Spinal cord (tissue), 9 donors: ENCODE measurements at regions not wholly inside any gene's neighbourhood (a gene's known extent, or its start where the extent isn't known, plus 50 kb on each side); places are given as distances from the start of the nearest gene placed in this dataset.

Experiments
- DNase-seq, 6 donors: peaks; one replicate each; pipeline versions ENCODE4 v3.0.0 to v3.0.0-alpha.2; 2013 to 2015; ENCODE audit warnings: low spot score in 6 of 6, low read depth in 4 of 6
- H3K27ac ChIP-seq: one replicate; pipeline ENCODE4 v1.5.1; 2013; ENCODE audit warnings: low read depth, low read length, control low read depth
- H3K27me3 ChIP-seq: one replicate; pipeline ENCODE4 v1.6.1; 2013; ENCODE audit warnings: low read length; ENCODE audit not compliant: control insufficient read depth, insufficient read depth
- H3K36me3 ChIP-seq: one replicate; pipeline ENCODE4 v1.6.1; 2013; ENCODE audit warnings: low read length; ENCODE audit not compliant: control insufficient read depth, insufficient read depth
- H3K4me1 ChIP-seq: one replicate; pipeline ENCODE4 v1.6.1; 2013; ENCODE audit warnings: low read length; ENCODE audit not compliant: control insufficient read depth, insufficient read depth
- H3K4me3 ChIP-seq: one replicate; pipeline ENCODE4 v1.5.1; 2013; ENCODE audit warnings: low read depth, low read length, control low read depth
- H3K9me3 ChIP-seq: one replicate; pipeline ENCODE4 v1.6.1; 2013; ENCODE audit warnings: low read length; ENCODE audit not compliant: control insufficient read depth, insufficient read depth
- whole genome bisulfite sequencing: methylation state at CpG from one replicate; pipeline ENCODE4 v1.1.5; 2013; ENCODE audit warnings: missing lambda C conversion rate; ENCODE audit not compliant: insufficient coverage; 5-methylcytosine and 5-hydroxymethylcytosine counted together
- donor health status: healthy.

DNA sequence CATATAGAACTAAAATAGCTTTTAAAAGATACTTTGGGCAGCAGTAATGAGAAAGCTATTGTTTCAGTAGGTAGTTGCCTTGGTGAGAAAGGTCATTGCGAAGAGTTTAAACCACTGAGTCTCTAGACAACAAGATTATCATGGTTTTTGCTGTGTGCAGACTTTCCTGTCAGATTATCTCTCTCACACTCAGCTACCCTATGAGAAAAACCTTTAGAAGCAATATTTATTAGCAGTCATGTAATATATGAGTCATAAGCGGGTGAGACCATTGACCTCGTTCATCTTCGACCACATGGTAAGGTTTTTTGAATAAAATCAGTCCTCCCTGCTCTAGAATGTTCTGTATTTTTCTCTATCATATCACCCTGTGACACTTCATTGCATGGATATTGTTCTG, 59.9 kb downstream of the GPR65 start:
- Histone ChIP-seq H3K36me3 (no peaks in the 10 kb centered on the region), H3K27me3 (no peaks in the 10 kb centered on the region), H3K4me1 (no peaks in the 10 kb centered on the region), H3K4me3 (no peak overlapping the region), H3K9me3 (no peaks in the 10 kb centered on the region), H3K27ac (no peak overlapping the region)
- WGBS, result no CpG with 5 or more reads among the region's 4 CpGs
- no peak for DNase-seq

DNA sequence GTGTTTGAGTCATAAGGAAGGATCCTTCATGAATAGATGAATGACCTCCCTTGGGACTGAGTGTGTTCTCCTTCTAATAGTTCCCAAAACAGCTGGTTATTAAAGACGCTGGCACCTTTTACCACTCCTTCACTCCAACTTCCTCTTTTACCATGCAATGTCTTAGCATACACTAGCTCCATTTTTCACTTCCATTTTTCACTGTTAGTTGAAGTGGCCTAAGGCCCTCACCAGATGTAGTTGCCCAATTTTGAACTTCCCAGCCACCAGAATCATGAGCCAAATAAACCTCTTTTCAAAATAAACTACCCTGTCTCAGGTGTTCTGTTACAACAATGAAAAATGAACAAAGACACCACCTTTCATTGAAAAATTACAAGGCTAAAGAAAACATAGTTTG, 64.7 kb downstream of the GPR65 start:
- Histone ChIP-seq H3K27ac (no peak overlapping the region), H3K36me3 (no peaks in the 10 kb centered on the region), H3K27me3 (no peaks in the 10 kb centered on the region), H3K4me1 (no peaks in the 10 kb centered on the region), H3K9me3 (no peaks in the 10 kb centered on the region), H3K4me3 (no peak overlapping the region)
- 100% methylated on average over 1 of the region's 1 CpG for WGBS
- no peak for DNase-seq

DNA sequence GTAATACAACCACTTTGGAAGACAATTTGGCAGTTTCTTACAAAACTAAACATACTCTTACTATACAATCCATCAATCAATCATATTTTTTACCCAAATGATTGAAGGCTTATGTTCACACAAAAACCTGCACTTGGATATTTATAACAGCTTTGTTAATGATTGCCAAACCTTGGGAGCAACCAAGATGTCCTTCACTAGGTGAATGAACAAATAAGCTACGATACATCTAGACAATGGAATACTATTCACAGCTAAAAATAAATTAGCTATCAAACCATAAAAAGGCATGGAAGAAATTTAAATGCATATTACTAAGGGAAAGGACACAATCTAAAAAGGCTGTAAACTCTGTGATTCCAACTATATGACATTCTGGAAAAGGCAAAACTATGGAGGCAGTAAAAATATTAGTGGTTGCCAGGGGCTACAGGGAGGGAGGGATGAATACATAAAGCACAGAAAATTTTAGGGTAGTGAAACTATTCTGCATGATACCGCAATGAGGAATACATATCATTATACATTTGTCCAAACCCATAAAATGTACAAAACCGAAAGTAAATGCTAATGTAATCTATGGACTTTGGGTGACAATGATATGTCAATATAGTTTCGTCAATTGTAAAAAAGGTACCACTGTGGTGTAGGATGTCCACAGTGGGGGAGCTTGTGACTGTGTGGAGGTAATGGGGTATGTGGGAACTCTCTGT, 70.5 kb downstream of the GPR65 start:
- H3K4me3 ChIP-seq, result no peak overlapping the region
- H3K27ac ChIP-seq, result no peak overlapping the region
- no peaks in the 10 kb centered on the region for H3K9me3 ChIP-seq
- no peaks in the 10 kb centered on the region for H3K27me3 ChIP-seq
- H3K36me3 ChIP-seq, result no peaks in the 10 kb centered on the region
- DNase-seq, result no peak
- no peaks in the 10 kb centered on the region for H3K4me1 ChIP-seq
- no CpG with 5 or more reads among the region's 4 CpGs for WGBS

DNA sequence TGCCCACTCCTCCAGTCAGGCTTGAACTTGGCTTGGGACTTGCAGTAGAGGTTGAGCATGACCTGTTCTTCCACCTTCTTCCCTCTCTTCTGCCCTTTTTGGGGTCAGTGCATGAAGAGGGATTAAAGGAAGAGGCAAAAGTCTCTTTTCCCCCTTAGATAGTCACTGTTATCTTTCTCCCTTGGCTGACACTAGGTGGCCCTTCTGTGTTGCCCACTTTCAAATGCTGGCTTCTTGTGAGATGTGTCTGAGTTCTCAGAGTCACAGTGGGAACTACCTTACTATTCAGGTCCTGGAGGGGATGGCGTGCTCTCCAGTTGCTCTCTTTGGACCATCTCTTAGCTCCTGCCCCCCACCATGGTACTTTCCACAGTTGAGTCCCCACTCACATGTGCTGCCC, 73.6 kb downstream of the GPR65 start:
- Histone ChIP-seq H3K27me3 (no peaks in the 10 kb centered on the region), H3K36me3 (no peaks in the 10 kb centered on the region), H3K4me1 (no peaks in the 10 kb centered on the region), H3K27ac (no peak overlapping the region), H3K4me3 (no peak overlapping the region), H3K9me3 (no peaks in the 10 kb centered on the region)
- 100% methylated on average over 1 of the region's 1 CpG for WGBS
- DNase-seq, result no peak

DNA sequence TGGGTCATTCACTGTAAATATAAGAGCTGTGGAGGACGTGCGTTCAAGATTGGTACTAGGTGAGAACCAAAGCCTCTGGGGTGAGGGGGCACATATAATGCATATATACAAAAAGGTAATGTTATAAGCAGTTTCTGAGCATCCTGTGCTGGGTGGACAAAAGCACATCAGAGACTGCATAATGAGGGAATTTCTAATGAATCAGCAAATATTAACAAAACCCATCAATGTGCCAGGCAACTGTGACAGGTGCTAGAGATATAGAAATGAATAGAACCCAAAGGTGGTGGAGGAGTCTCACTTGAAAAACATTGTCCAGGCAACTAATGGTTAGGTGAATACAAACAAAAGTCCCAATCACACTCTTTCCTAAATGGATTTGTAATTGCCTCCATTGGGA, 74.7 kb downstream of the GPR65 start:
- Histone ChIP-seq H3K36me3 (no peaks in the 10 kb centered on the region), H3K4me3 (no peak overlapping the region), H3K27ac (no peak overlapping the region), H3K9me3 (no peaks in the 10 kb centered on the region), H3K4me1 (no peaks in the 10 kb centered on the region), H3K27me3 (no peaks in the 10 kb centered on the region)
- WGBS, result no CpG with 5 or more reads among the region's 2 CpGs
- no peak for DNase-seq

DNA sequence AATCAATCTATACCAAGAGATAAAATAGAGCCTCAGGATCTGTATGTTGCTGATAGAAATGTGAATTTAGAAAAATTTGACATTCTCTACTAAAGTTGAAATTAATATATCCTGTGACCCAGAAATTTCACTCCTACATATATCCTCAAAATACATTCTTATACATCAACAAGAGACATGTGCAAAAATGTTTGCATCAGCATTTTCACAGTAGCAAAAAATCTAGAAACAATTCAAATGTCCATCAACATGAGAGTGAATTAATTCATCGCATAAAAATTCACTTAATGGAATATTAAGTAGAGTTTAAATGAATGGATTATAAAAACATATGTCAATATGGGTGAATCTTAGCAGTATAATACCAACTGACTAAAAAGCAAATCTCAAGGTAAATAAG, 80.8 kb downstream of the GPR65 start:
- H3K36me3 ChIP-seq, result no peaks in the 10 kb centered on the region
- no peaks in the 10 kb centered on the region for H3K27me3 ChIP-seq
- no CpG with 5 or more reads among the region's 1 CpG for WGBS
- no peaks in the 10 kb centered on the region for H3K9me3 ChIP-seq
- no peaks in the 10 kb centered on the region for H3K4me1 ChIP-seq
- DNase-seq, result no peak
- H3K27ac ChIP-seq, result no peak overlapping the region
- H3K4me3 ChIP-seq, result no peak overlapping the region

DNA sequence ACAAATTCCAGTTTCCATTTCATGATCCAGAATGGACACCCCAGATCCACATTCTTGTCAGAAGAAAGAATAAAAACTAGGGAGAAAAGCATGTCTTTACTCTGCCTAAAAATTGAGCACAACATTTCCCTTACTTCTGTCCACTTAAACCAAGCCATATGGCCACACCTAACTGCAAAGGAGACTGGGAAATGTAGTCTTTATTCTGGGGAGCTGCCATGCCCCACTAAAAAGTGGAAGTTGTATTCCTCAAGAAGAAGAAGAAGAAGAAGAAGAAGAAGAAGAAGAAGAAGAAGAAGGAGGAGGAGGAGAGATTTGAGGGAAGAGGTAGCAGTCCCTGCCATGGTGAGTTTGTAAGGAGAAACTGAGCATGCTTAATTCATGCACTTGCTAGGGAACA, 84.5 kb downstream of the GPR65 start:
- H3K27ac ChIP-seq, result no peak overlapping the region
- H3K36me3 ChIP-seq, result no peaks in the 10 kb centered on the region
- H3K27me3 ChIP-seq, result no peaks in the 10 kb centered on the region
- no peaks in the 10 kb centered on the region for H3K4me1 ChIP-seq
- no peak overlapping the region for H3K4me3 ChIP-seq
- DNase-seq, result no peak
- H3K9me3 ChIP-seq, result no peaks in the 10 kb centered on the region

DNA sequence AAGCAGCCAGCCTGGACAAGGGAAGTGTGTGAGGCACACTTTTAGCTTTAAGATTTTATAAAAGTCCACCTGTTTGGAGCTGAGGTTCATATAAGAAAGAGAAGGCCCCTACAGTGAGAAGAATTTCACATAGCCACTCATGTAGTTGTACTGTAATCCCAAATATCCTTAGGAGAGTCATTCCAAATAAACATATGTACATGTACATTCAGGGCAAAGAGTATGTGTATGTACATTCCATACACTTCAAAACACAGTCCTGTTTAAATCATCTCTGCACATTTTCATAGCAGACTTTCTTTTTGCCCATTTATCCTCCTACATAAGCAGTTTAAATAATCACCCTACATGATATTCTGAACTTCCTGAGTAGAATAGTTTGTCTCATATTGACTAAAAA, 87.6 kb downstream of the GPR65 start:
- no peak overlapping the region for H3K4me3 ChIP-seq
- H3K27me3 ChIP-seq, result no peaks in the 10 kb centered on the region
- H3K36me3 ChIP-seq, result no peaks in the 10 kb centered on the region
- no peaks in the 10 kb centered on the region for H3K4me1 ChIP-seq
- DNase-seq, result no peak
- no peak overlapping the region for H3K27ac ChIP-seq
- H3K9me3 ChIP-seq, result no peaks in the 10 kb centered on the region

DNA sequence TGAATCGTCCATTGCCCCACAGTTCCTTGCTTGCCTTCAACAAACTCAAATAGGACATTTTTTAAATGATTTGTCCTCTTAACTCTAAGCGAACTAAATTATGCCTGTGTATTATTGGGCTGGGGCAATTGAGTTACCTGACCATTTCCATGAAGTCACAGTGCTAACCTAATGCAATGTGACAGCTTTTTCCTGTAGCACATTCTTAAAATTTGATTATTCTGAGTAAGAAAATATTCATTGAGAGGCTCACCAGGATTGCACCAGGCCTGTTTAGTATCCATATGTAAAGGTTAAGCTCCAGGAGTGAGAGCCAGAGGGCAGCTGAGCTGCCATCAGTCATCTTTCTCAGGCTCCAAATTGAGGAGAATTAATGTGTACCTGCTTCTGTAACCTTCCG, 90.9 kb downstream of the GPR65 start:
- H3K4me1 ChIP-seq, result no peaks in the 10 kb centered on the region
- H3K4me3 ChIP-seq, result no peak overlapping the region
- no peak for DNase-seq
- no peak overlapping the region for H3K27ac ChIP-seq
- H3K9me3 ChIP-seq, result no peaks in the 10 kb centered on the region
- no peaks in the 10 kb centered on the region for H3K27me3 ChIP-seq
- no CpG with 5 or more reads among the region's 3 CpGs for WGBS
- H3K36me3 ChIP-seq, result no peaks in the 10 kb centered on the region

DNA sequence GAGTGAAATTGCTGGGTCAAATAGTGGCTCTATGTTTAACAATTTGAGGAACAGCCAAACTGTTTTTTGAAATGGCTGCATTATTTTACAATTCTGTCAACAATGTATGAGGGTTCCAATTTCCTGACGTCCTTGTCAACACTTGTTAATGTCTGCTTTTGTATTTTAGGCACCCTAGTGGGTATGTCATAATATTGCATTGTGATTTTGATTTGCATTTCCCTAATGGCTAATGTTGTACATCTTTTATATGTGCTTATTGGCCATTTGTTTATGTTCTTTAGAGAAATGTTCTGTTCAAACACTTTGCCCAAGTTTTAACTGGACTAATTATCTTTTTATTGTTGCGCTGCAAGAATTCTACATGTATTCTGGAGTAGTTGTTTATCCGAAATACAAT, 93.2 kb downstream of the GPR65 start:
- Histone ChIP-seq H3K4me1 (no peaks in the 10 kb centered on the region), H3K4me3 (no peak overlapping the region), H3K36me3 (no peaks in the 10 kb centered on the region), H3K27me3 (no peaks in the 10 kb centered on the region), H3K27ac (no peak overlapping the region), H3K9me3 (no peaks in the 10 kb centered on the region)
- no peak for DNase-seq
- WGBS, result no CpG with 5 or more reads among the region's 3 CpGs
